Activated CD4-positive, alpha-beta T cell treated with anti-CD3 and anti-CD28 coated beads for 4 hours (primary cell): ENCODE measurements at regions not wholly inside any gene's neighbourhood (a gene's known extent, or its start where the extent isn't known, plus 50 kb on each side); places are given as distances from the start of the nearest gene placed in this dataset.

Experiments used
- DNase-seq, 2 donors: peaks; one replicate each; pipeline ENCODE4 v3.0.0-alpha.2; 2020

- no peak for DNase-seq
These were observed 241.7 kb downstream of the TMEM167A start for GRCh38 chr5:82835488-82835887.

GRCh38 chr5:82834151-82834550, 243.0 kb downstream of the TMEM167A start:
- no peak for DNase-seq

- DNase-seq: no peak
These were observed 243.9 kb downstream of the TMEM167A start for GRCh38 chr5:82833277-82833676.

GRCh38 chr5:82832445-82832844, 244.7 kb downstream of the TMEM167A start:
- no peak for DNase-seq

- no peak for DNase-seq
These were observed 249.0 kb downstream of the TMEM167A start for GRCh38 chr5:82828211-82828610.

- no peak for DNase-seq
These were observed 249.5 kb downstream of the TMEM167A start for GRCh38 chr5:82827651-82828050.

- DNase-seq: no peak
These were observed 254.6 kb downstream of the TMEM167A start for GRCh38 chr5:82822634-82822927.

- DNase-seq: no peak
These were observed 255.2 kb downstream of the TMEM167A start for GRCh38 chr5:82821846-82822633.

- DNase-seq: no peak
These were observed 256.0 kb downstream of the TMEM167A start for GRCh38 chr5:82820961-82821845.

GRCh38 chr5:82820188-82820587, 257.0 kb downstream of the TMEM167A start:
- no peak for DNase-seq

- no peak for DNase-seq
These were observed 259.1 kb downstream of the TMEM167A start for GRCh38 chr5:82817897-82818676.

GRCh38 chr5:82816926-82817325, 260.3 kb downstream of the TMEM167A start:
- DNase-seq: no peak

GRCh38 chr5:82815871-82816270, 261.3 kb downstream of the TMEM167A start:
- no peak for DNase-seq

GRCh38 chr5:82813861-82814260, 263.3 kb downstream of the TMEM167A start:
- DNase-seq: no peak

GRCh38 chr5:82812575-82812974, 264.6 kb downstream of the TMEM167A start:
- no peak for DNase-seq

GRCh38 chr5:82811490-82811889, 265.7 kb downstream of the TMEM167A start:
- no peak for DNase-seq

- no peak for DNase-seq
These were observed 267.6 kb downstream of the TMEM167A start for GRCh38 chr5:82809420-82810143.

GRCh38 chr5:82808960-82809359, 268.2 kb downstream of the TMEM167A start:
- DNase-seq: no peak

- DNase-seq: no peak
These were observed 270.2 kb downstream of the TMEM167A start for GRCh38 chr5:82807021-82807420.

GRCh38 chr5:82806513-82806912, 270.7 kb downstream of the TMEM167A start:
- DNase-seq: no peak

- no peak for DNase-seq
These were observed 273.0 kb downstream of the TMEM167A start for GRCh38 chr5:82804155-82804690.

- no peak for DNase-seq
These were observed 274.2 kb downstream of the TMEM167A start for GRCh38 chr5:82802954-82803353.
